SK-N-SH (cell line): ENCODE measurements at regions not wholly inside any gene's neighbourhood (a gene's known extent, or its start where the extent isn't known, plus 50 kb on each side); places are given as distances from the start of the nearest gene placed in this dataset.

Experiments used
- CTCF ChIA-PET: fragments of 300-600, 350-600 bp; formaldehyde crosslinking; extraction: SDS; loops from one replicate; lab custom pipeline; 2021; lab: Yijun Ruan, JAX
- POLR2A ChIA-PET: fragments of 350-600 bp; sonication (Branson Sonifier 250); formaldehyde crosslinking; extraction: SDS; loops from one replicate; lab custom pipeline; 2020; ENCODE audit warnings: antibody characterized with exemption, inconsistent platforms; lab: Yijun Ruan, JAX
- DNase-seq: peaks from one replicate; pipeline ENCODE4 v3.0.0; 2012
- H2AFZ ChIP-seq: fragments of 200-600 bp; sonication (generic); 2 replicates; pipeline ENCODE4 v1.8.1; 2016; ENCODE audit warnings: antibody characterized with exemption, mild to moderate bottlenecking, low read depth
- H3F3A ChIP-seq: fragments of 200-600 bp; sonication (generic); replicated peaks from 2 replicates; pipeline ENCODE3; 2016; ENCODE audit warnings: antibody characterized with exemption, mild to moderate bottlenecking; ENCODE audit not compliant: insufficient read depth
- H3K27ac ChIP-seq, 2 experiments: fragments of 200-500 bp in 1 of 2; fragments of 200-600 bp in 1 of 2; sonication (Bioruptor generic) in 1 of 2; sonication (generic), shearing (Covaris generic) in 1 of 2; 2 replicates each; pipeline versions ENCODE4 v1.5.1 to v1.6.1; 2014 to 2016; ENCODE audit warnings: low read depth in 2 of 2, inconsistent platforms in 1 of 2, low read length in 1 of 2, mild to moderate bottlenecking in 1 of 2, mixed read lengths in 1 of 2
- H3K27me3 ChIP-seq: fragments of 200-600 bp; sonication (generic), shearing (Covaris generic); 2 replicates; pipeline ENCODE4 v1.6.1; 2016; ENCODE audit warnings: mixed run types; ENCODE audit not compliant: insufficient read depth
- H3K36me3 ChIP-seq, 2 experiments: fragments of 200-500 bp in 1 of 2; fragments of 200-600 bp in 1 of 2; sonication (Bioruptor generic) in 1 of 2; sonication (generic) in 1 of 2; replicated peaks in 1 of 2; 2 replicates each; pipeline versions ENCODE3 to v1.5.1; 2014 to 2016; ENCODE audit warnings: low read length in 1 of 2, mild to moderate bottlenecking in 1 of 2; ENCODE audit not compliant: insufficient read depth in 2 of 2, control insufficient read depth in 1 of 2
- H3K4me1 ChIP-seq, 2 experiments: fragments of 200-500 bp in 1 of 2; fragments of 200-600 bp in 1 of 2; sonication (Bioruptor generic) in 1 of 2; sonication (generic), shearing (Covaris generic) in 1 of 2; 2 replicates each; pipeline versions ENCODE4 v1.5.1 to v1.6.1; 2014 to 2016; ENCODE audit warnings: low read depth in 1 of 2, low read length in 1 of 2, mixed run types in 1 of 2; ENCODE audit not compliant: insufficient read depth in 2 of 2, control insufficient read depth in 1 of 2
- H3K4me2 ChIP-seq: fragments of 200-600 bp; sonication (generic), shearing (Covaris generic); 2 replicates; pipeline ENCODE4 v1.6.1; 2017; ENCODE audit warnings: mixed run types
- H3K4me3 ChIP-seq, 2 experiments: fragments of 200-500 bp in 1 of 2; fragments of 200-600 bp in 1 of 2; sonication (Bioruptor generic) in 1 of 2; sonication (generic), shearing (Covaris generic) in 1 of 2; 2 replicates each; pipeline versions ENCODE4 v1.5.1 to v1.8.1; 2014 to 2016; ENCODE audit warnings: low read depth in 2 of 2, inconsistent platforms in 1 of 2, low read length in 1 of 2, mild to moderate bottlenecking in 1 of 2, mixed read lengths in 1 of 2, moderate library complexity in 1 of 2
- H3K79me2 ChIP-seq: fragments of 200-600 bp; sonication (generic); 2 replicates; pipeline ENCODE4 v1.8.1; 2017; ENCODE audit warnings: mild to moderate bottlenecking; ENCODE audit not compliant: insufficient read depth
- H3K9ac ChIP-seq: fragments of 200-600 bp; sonication (generic); 2 replicates; pipeline ENCODE4 v1.6.1; 2017; ENCODE audit warnings: mixed run types
- H3K9me2 ChIP-seq: fragments of 200-600 bp; sonication (generic); 2 replicates; pipeline ENCODE4 v1.6.1; 2017; ENCODE audit warnings: mixed run types
- H3K9me3 ChIP-seq: fragments of 200-600 bp; sonication (generic); 2 replicates; pipeline ENCODE4 v1.6.1; 2017; ENCODE audit warnings: mixed run types, mild to moderate bottlenecking, moderate library complexity
- H4K20me1 ChIP-seq: fragments of 200-600 bp; sonication (generic); 2 replicates; pipeline ENCODE4 v1.6.1; 2017; ENCODE audit warnings: mild to moderate bottlenecking, mixed run types; ENCODE audit not compliant: insufficient read depth
- CHD2 ChIP-seq: fragments of 150-350 bp; IDR thresholded peaks from 2 replicates; pipeline ENCODE4 v1.6.1; 2018; ENCODE audit warnings: low read length; ENCODE audit not compliant: partially characterized antibody
- CTCF ChIP-seq: fragments of 200-600 bp; sonication (generic); IDR thresholded peaks from 2 replicates; pipeline ENCODE4 v1.6.1; 2017; ENCODE audit warnings: antibody characterized with exemption, mild to moderate bottlenecking, moderate library complexity
- FOSL2 ChIP-seq: IDR thresholded peaks from 2 replicates; pipeline ENCODE4 v1.4.0; 2012; ENCODE audit warnings: low read depth, mild to moderate bottlenecking, moderate library complexity, borderline replicate concordance
- GATA2 ChIP-seq: sonication (generic); formaldehyde crosslinking; IDR thresholded peaks from 2 replicates; pipeline ENCODE4 v1.5.0; 2020; ENCODE audit warnings: mild to moderate bottlenecking, missing genetic modification reagents
- MAX ChIP-seq: IDR thresholded peaks from 2 replicates; pipeline ENCODE4 v1.4.0; 2012; ENCODE audit warnings: low read depth
- MXI1 ChIP-seq: IDR thresholded peaks from 2 replicates; pipeline ENCODE4 v1.6.1; 2012; ENCODE audit warnings: mild to moderate bottlenecking, low read depth, low read length, improper control_type of control experiment
- NFIC ChIP-seq: IDR thresholded peaks from 2 replicates; pipeline ENCODE4 v1.4.0; 2012; ENCODE audit warnings: borderline replicate concordance
- NRF1 ChIP-seq: IDR thresholded peaks from 2 replicates; pipeline ENCODE4 v1.6.1; 2012; ENCODE audit warnings: low read depth, mild to moderate bottlenecking, low read length
- POLR2AphosphoS5 ChIP-seq: IDR thresholded peaks from 2 replicates; pipeline ENCODE4 v1.6.1; 2012; ENCODE audit warnings: low read depth, low read length
- RFX5 ChIP-seq: IDR thresholded peaks from 2 replicates; pipeline ENCODE4 v1.6.1; 2012; ENCODE audit warnings: mild to moderate bottlenecking, improper control_type of control experiment, low read length
- SIN3A ChIP-seq: IDR thresholded peaks from 2 replicates; pipeline ENCODE4 v1.6.1; 2012; ENCODE audit warnings: low read depth, mild to moderate bottlenecking, low read length, moderate library complexity, borderline replicate concordance
- SMC3 ChIP-seq: IDR thresholded peaks from 2 replicates; pipeline ENCODE4 v1.6.1; 2012; ENCODE audit warnings: low read depth, low read length, improper control_type of control experiment
- YY1 ChIP-seq: IDR thresholded peaks from 2 replicates; pipeline ENCODE4 v1.4.0; 2012; ENCODE audit warnings: low read depth, mild to moderate bottlenecking
- WGBS: methylation state at CpG from one replicate; pipeline ENCODE4 v1.1.6; 2017; ENCODE audit warnings: low lambda C conversion rate; 5-methylcytosine and 5-hydroxymethylcytosine counted together
- TF ChIP-seq, protein P1 (sequence below): IDR thresholded peaks from 2 replicates; pipeline ENCODE4; 2012

DNA sequence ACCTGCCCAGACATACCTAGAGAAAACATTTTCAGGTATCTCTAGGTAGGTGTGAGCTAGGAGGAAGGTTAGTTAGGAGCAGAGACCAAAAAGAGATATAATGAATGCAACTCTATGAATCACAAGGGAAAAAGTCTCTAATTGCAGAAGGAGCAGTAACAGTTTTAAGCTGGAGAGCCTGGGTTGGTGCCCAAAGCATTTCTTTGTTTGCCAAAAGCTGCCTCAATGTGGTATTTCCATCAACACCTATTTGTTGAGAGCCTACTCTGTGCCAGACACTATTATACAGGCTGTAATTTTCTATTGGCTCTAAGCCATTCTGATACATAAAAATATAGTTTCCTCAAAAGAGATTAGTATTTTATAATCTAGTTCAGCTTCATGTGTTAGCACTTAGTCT is 141.6 kb downstream of the UBE2E3 start:
- H3K4me3 ChIP-seq, result no peak overlapping the region
- CTCF ChIA-PET, result interaction anchor here (1.1 to 2.1 kb wide), 2 partner anchors 9 to 335 kb away, joined by 3 to 6 read pairs; partner anchors contain the start of gene ITGA4
- H3F3A ChIP-seq, result no peaks in the 10 kb centered on the region
- H3K27ac ChIP-seq, result no peak overlapping the region
- POLR2A ChIA-PET, result no interaction called here
- H2AFZ ChIP-seq, result no peak overlapping the region
- H4K20me1 ChIP-seq, result no peaks in the 10 kb centered on the region
- peaks cover 5 to 12% of the 10 kb centered on the region in 2 experiments; a peak in 2 of 4 replicates for H3K4me1 ChIP-seq
- no peak overlapping the region for H3K9ac ChIP-seq
- no peaks in the 10 kb centered on the region for H3K9me2 ChIP-seq
- no peaks in the 10 kb centered on the region for H3K9me3 ChIP-seq
- H3K27me3 ChIP-seq, result no peaks in the 10 kb centered on the region
- TF ChIP-seq FOSL2 (no peak), MAX (no peak), CTCF (no peak), RFX5 (no peak), GATA2 (CRISPR knock-in tag) (no peak), SIN3A (no peak), MXI1 (no peak), NRF1 (no peak), NFIC (no peak)
- no peaks in the 10 kb centered on the region for H3K36me3 ChIP-seq
- no peaks in the 10 kb centered on the region for H3K79me2 ChIP-seq
- DNase-seq, result no peak
- no peak overlapping the region for H3K4me2 ChIP-seq

GRCh38 chr2:181122601-181123000 is 142.2 kb downstream of the UBE2E3 start:
- ChIA-PET CTCF (interaction anchor here (2.1 kb wide), 1 partner anchor 335 kb away, joined by 6 read pairs; the partner anchor contains the start of gene ITGA4), POLR2A (no interaction called here)
- DNase-seq, result no peak
- Histone ChIP-seq H3K4me1 (peaks cover under 1 to 12% of the 10 kb centered on the region in 2 experiments; a peak in 2 of 4 replicates), H3K4me3 (no peak overlapping the region), H3F3A (no peaks in the 10 kb centered on the region), H3K9me3 (no peaks in the 10 kb centered on the region), H3K27ac (no peak overlapping the region), H3K79me2 (no peaks in the 10 kb centered on the region), H3K9ac (no peak overlapping the region), H3K4me2 (no peak overlapping the region), H4K20me1 (no peaks in the 10 kb centered on the region), H3K27me3 (no peaks in the 10 kb centered on the region), H2AFZ (no peak overlapping the region), H3K36me3 (no peaks in the 10 kb centered on the region), H3K9me2 (no peaks in the 10 kb centered on the region)
- 69% methylated on average over 2 of the region's 2 CpGs for WGBS
- TF ChIP-seq SMC3 (no peak), RFX5 (no peak), YY1 (no peak), NFIC (no peak), CHD2 (no peak), POLR2AphosphoS5 (no peak)
- TF ChIP-seq, protein P1, sequence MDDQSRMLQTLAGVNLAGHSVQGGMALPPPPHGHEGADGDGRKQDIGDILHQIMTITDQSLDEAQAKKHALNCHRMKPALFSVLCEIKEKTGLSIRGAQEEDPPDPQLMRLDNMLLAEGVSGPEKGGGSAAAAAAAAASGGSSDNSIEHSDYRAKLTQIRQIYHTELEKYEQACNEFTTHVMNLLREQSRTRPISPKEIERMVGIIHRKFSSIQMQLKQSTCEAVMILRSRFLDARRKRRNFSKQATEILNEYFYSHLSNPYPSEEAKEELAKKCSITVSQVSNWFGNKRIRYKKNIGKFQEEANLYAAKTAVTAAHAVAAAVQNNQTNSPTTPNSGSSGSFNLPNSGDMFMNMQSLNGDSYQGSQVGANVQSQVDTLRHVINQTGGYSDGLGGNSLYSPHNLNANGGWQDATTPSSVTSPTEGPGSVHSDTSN, result no peak
